PC-3 (cell line): ENCODE measurements at regions not wholly inside any gene's neighbourhood (a gene's known extent, or its start where the extent isn't known, plus 50 kb on each side); places are given as distances from the start of the nearest gene placed in this dataset.

ENCODE experiments used
- EZH2 ChIP-seq: fragments of 300-600 bp; sonication (generic); IDR thresholded peaks from one replicate; pipeline ENCODE4 v1.6.1; 2017; ENCODE audit warnings: antibody characterized with exemption, mild to moderate bottlenecking, low read length; ENCODE audit not compliant: unreplicated experiment
- EZH2phosphoT487 ChIP-seq: fragments of 300-600 bp; sonication (generic); IDR thresholded peaks from 2 replicates; pipeline ENCODE4 v1.6.1; 2018; ENCODE audit warnings: mild to moderate bottlenecking, antibody characterized with exemption, low read length, borderline replicate concordance
- TF ChIP-seq, protein P1 (sequence below): fragments of 300-600 bp; sonication (generic); conservative IDR thresholded peaks from 2 replicates; pipeline ENCODE4 v1.5.1; 2017; ENCODE audit warnings: antibody characterized with exemption, low read depth, mild to moderate bottlenecking, low read length

DNA sequence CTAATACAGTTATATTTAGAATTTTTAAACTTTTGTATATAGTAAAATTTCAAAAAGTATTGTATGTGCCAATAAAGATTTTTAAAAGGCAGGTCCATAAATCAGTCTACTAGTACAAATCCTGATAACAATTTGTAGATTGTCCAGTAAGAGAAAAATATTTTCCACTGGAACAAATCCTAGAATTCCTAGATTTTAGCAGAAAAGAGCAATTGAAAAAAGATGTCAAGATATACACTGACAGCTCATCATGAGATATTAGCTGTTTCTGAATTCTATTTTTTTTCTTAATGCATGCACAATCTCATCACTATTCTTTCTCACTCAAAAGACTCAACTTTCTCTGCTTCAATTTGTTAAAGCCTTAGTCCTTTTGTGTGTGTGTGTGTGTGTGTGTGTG, 289.2 kb upstream of the MAD2L1 start:
- TF ChIP-seq, protein P1, sequence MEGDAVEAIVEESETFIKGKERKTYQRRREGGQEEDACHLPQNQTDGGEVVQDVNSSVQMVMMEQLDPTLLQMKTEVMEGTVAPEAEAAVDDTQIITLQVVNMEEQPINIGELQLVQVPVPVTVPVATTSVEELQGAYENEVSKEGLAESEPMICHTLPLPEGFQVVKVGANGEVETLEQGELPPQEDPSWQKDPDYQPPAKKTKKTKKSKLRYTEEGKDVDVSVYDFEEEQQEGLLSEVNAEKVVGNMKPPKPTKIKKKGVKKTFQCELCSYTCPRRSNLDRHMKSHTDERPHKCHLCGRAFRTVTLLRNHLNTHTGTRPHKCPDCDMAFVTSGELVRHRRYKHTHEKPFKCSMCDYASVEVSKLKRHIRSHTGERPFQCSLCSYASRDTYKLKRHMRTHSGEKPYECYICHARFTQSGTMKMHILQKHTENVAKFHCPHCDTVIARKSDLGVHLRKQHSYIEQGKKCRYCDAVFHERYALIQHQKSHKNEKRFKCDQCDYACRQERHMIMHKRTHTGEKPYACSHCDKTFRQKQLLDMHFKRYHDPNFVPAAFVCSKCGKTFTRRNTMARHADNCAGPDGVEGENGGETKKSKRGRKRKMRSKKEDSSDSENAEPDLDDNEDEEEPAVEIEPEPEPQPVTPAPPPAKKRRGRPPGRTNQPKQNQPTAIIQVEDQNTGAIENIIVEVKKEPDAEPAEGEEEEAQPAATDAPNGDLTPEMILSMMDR, result no peak
- TF ChIP-seq EZH2 (no peak), EZH2phosphoT487 (no peak)
